ENCODE measurements at regions not wholly inside any gene's neighbourhood (a gene's known extent, or its start where the extent isn't known, plus 50 kb on each side); places are given as distances from the start of the nearest gene placed in this dataset.

GRCh38 chr13:37353911-37354310, 244.7 kb downstream of the POSTN start:
- no peak for DNase-seq

DNA sequence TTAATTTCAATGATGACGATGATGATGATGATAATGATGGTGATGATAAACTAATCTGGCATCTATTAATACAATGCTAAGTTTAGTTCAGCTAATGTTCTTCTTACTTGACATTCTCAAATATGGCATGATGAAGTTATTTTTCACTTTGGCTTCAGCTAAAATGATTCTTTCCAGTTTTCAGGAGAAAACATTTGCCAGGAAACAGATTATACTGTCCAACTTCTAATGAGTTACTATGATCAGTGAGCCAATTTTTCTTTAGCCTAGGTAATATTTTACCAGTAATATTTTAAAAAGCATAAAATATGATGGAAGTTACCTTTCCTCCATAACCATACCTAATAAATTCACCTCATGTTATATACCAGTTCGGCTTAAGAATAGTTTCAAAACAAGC, 245.7 kb upstream of the CSNK1A1L start:
- DNase-seq: no peak

DNA sequence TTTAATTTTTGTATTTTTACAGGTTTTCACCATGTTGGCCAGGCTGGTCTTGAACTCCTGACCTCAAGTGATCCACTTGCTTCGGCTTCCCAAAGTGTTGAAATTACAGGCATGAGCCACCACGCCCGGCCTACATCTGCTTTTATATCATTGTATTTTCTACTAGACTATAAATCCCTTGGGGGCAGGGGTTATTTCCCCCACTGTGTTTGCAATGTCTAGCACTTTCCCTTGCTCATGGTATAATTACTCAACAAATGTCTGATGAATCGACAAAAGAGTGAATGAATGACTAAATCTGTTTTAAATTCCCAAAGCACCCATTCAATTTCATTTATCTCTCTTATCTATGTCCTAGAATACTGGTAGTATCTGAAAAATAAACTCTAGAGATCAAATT, 244.5 kb upstream of the CSNK1A1L start:
- no peak for DNase-seq

DNA sequence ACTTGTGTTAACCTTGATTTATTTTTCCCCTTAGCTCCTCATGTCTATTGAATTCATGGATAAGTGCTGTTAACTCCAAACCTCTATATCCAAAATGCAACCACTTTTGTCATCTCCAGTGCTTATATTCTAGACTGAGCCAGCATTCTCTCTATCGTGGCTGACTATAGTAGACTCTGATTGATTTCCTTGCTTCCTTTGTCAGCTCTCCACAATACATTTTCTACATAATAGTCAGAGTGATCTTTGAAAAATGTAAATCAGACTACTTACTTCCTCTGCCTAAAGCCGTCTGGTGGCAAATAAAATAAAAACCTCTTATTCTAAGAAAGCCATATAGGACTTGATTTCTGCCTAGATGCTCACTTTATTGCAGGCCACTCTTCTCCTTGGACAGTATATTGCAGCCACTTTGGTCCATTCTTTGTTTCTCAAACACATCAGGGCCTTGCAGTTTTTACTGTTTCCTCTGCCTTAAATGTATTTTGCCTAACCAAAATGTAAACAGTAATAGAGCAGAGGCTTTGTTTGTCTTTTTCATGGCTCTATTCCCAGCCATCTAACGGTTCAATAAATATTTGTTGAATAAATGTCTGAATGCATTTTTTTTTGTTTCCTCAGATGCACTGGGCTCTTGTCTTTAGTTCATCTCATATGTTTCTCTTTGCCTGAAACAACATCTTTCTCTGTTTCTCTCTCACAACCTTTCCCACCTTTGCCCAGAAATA, 243.6 kb upstream of the CSNK1A1L start:
- DNase-seq: no peak

- no peak for DNase-seq
Measured at GRCh38 chr13:37345869-37346268, 240.4 kb upstream of the CSNK1A1L start.

DNA sequence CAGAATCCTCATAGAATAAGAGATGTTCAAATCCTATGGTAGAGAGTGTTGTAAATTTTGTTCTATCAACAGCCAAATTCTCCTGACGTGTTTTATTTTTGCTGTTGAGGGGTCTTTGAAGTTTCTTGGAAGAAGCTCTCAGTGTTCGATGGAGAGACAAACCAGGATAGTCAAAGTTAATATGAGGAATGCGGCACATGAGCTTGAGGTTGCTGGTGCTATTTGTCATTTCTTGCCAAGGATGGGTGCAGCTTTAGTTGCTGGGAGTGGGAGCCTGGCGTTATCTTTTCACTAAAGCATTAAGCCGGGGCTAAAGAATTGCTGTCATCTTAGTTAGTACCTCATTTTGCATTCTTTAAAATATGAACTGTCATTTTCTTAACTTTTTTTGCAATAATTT, 239.9 kb upstream of the CSNK1A1L start:
- no peak for DNase-seq

DNA sequence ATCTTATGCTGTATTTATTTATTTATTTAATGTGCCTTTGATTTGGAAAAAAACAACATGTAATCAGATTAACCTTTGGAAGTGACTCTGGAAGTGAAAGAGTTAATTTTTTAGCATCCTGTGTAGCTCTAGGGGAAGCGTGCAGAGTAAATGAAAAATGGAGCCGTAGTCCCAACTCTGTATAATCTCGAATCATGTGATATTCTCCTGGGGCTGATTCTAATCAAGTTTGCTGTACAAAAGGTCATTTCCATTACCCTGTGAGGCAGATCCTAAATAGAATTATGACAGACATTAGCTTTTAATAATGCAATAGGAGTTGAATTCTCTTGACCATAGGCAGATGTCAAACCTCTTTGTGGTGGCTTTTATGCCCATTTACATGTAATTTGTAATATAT, 238.6 kb upstream of the CSNK1A1L start:
- no peak for DNase-seq

- DNase-seq: no peak
Measured at GRCh38 chr13:37342205-37342604, 236.7 kb upstream of the CSNK1A1L start.

DNA sequence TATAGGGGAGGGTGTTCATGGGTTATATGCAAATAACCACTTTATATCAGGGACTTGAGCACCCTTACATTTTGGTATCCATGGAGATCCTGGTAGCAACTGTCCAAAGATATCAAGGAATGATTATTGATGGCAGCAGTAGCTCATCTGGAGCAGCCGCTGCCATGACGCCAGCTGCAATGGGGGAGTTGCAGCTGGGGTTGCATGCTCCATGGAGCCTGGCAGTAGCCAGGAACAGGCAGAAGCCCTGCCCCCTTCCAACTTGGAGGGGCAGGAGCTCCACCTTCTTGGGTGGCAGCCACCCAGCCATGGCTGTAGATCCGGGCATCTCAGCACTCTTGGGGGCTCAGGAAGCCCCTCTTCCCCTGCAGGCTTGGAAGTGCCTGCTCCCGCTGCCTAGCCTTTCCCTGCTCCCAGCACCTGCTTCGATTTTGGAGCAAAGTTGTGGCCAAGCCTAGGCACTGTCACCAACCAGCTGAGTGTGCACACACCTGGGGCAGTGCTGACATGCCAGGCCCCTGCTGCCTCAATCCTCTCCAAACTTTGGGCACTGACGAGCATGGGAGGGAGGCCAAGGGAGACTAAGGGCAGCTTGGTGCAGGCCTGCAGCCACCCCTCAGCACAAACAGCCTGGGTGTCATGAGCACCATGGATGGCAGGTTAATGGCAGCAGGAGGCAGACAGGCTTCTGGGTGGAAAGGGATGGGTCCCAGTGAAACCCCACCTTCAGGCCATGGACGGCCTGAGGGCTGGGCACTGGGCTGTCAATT, 235.6 kb upstream of the CSNK1A1L start:
- no peak for DNase-seq

DNA sequence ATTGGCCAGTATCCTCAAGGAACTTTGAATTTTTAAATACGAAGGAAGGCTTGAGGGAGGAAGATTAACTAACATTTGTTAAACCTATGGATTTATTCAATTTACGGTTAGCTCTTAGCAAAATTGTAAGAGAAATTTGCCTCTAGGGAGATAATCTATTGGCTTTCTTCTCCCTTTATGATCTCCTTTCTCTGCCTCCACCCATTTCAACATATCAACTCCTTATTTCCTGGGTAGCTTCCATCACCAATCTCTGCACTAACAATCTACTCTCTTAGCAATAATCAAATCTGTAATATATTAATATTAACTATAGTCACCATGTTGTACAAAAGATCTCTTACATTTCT, 233.9 kb upstream of the CSNK1A1L start:
- DNase-seq: no peak

DNA sequence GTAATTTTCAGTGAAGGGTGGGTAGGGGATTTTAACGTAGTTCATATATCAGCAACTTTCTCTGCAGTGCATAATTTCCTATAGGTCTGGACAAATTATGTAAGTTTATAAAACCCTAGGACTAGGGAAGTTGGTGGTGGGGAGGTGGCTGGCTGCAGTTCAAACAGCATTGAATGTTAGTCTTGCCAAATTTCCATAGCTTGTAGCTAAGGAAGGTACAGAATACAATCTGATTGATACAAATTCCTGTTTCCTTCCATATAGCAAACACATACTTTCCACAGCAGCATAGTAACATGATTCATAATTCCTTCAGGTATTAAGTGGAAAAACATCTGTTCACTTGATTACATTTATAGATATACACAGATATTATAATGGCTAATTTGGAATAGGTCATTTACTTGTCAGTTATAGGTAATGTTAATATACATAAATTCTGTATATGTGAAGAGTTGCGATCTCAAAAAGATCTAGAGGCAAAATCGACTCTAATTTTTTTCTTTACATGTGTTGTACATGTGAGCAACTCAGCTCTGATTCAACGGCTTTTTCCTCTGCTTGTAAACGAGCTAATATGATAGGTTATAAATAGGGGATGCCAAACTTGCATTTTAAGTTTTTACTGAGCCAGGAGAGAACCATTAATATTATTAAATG, 233.4 kb upstream of the CSNK1A1L start:
- no peak for DNase-seq

DNA sequence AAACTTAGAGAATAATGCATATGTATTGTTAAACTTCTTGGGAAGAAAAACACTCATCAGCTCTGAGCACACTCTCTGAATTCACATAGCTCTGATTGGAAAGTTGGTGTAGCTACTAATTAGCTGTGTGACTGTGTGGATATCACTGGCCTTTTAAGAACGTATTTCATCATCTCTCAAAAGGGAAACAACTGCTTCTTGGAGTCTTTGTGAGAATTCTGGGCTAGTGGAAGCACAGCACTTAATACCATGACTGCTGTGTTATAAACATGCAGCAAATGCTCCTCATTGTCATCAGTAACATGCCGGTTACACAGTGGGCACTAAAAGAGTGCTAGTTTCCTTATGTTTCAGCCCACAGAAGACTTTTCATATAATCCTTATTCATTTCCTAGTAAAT, 220.9 kb upstream of the CSNK1A1L start:
- no peak for DNase-seq

GRCh38 chr13:37319031-37319443, 213.6 kb upstream of the CSNK1A1L start:
- no peak for DNase-seq

DNA sequence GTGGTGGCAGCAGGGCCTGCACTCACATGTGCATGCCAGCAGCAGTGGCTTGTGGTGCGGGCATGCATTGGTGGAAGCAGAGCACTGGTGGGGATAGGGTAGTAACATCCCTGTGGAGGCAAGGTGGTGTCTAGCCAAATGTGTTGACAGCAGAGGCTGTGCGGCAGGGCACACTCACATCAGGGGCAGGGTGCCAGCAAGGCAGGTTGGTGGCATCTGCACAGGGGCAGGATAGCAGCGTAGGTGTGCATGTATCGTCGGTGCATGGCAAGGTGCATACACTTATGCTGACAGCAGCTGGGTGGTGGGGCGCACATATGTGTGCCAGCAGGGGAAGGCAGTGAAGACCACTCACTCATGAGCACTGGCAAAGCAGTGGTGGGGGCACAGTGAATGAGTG, 211.5 kb upstream of the CSNK1A1L start:
- no peak for DNase-seq

- DNase-seq: no peak
Measured at GRCh38 chr13:37313372-37313771, 207.9 kb upstream of the CSNK1A1L start.

GRCh38 chr13:37306778-37307544, 201.5 kb upstream of the CSNK1A1L start:
- DNase-seq: no peak

DNA sequence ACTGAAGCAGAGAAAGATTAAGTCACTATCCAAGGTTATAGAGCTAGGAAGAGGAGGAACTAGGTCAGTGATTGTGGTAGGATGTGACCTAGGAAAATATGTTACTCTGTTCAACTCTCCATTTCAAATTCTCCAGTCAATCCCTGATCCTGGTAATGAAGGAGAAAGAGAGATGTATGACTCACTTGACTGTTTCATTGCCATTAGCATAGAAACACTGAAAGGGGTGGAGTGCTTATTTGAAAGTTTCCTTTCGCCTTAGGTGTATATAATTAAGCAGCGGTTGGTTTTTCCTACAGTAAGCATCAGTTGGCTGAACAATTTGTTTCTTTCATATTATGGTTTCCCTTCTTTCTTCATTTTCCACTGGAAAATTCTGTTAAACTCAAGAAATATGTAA, 198.1 kb upstream of the CSNK1A1L start:
- DNase-seq: no peak

GRCh38 chr13:37302686-37303085, 197.2 kb upstream of the CSNK1A1L start:
- no peak for DNase-seq

DNA sequence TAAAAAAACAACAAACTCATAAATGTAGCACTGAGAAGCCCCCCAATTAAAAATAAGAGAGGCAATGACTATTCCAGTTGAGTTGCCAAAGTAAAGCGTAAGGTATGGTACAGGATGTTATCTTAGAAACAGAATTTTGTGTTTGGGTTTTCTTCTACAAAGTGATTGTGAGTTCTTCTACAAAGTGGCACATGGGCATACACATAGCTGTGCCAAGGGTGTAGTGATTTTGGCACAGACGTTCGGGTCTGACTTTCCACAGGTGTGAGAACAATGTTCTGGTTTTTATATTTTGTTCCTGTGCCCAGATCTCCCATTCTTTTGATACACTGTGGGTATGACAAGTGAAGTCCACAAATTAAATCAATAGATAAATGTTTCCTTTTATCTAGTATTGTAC, 190.1 kb upstream of the CSNK1A1L start:
- DNase-seq: no peak

DNA sequence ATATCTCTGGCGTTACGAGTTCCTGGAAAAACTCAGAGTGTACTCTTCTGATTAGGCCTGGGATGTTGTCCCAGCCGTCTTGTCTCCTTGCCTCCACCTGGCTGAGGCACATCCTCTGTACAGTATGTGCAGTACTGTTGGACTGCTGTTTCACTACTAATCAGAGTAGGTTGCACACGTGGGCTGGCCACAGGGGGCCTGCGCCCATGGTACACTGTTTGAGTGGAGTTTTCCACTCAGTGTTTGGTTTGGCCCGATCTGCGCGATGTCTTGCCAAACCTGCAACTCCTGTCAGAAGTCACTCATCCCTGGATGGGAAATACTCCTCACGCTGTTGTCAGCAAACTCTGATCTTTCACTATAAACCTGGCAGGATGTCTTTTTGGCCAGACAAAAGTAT, 189.6 kb upstream of the CSNK1A1L start:
- DNase-seq: no peak

DNA sequence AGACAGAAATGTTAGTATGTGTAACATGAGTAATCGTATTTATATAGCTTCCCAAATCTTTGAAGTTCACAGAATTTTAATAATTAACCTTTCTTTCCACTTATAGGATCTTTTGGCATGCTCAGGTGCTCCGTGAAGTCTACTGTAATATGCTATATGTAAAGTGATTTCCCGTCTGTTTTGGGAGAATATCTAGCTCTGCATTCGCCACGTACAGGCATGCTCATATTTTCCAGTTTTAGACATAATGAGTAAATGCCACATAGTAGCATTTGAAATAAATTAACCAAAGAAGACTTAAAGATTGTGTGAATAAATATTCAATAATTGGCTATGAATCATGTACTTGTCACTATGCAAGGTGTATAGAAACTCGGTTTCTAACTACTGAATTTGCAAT, 189.0 kb upstream of the CSNK1A1L start:
- DNase-seq: no peak

- no peak for DNase-seq
Measured at GRCh38 chr13:37293295-37293694, 187.8 kb upstream of the CSNK1A1L start.

DNA sequence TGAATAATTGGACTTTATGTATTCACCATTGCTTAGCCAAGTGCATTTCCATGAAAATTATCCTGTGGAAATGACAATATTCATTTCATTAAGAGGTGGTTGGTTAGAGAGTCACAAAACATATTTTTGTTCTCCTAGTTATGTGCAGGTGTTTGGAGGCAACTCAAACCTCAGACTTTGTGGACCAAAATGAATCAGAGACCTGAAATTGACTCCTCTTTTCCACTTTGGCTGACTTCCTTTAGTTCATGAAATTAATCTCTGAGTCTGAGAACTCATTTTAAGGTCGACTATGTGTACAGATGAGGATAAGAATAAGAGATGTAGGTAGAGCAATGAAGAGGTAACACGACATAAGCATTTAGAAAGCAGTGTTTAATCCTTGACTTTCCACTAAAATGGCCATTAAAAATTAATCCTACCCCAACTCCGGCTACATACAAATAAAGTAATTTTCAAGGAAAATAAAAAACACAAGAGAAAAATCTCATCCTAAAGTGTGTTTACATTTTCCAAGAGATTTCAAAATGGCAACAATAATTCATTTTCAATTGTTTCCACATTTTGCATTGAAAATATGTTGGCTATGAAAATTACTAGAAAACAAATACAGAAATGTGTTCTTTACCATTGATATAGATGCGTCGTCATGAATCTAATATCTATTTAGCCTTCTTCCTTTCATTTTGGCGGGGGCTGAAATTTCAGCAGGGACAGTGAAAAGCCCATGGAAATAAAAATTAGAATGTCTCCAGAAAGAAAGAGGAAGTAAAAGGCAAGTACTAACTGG, 185.4 kb upstream of the CSNK1A1L start:
- DNase-seq: no peak
